Nephron (organoid): ENCODE measurements at regions not wholly inside any gene's neighbourhood (a gene's known extent, or its start where the extent isn't known, plus 50 kb on each side); places are given as distances from the start of the nearest gene placed in this dataset.
A peak's percentile ranks its signal among the peaks of the same experiment; 100 is the strongest.

ENCODE experiments used
- H3K27ac Mint-ChIP-seq, 3 experiments: 2 replicates each; pipeline ENCODE4 v1.8.0; 2020; ENCODE audit warnings: mixed read lengths in 3 of 3, mild to moderate bottlenecking in 2 of 3, moderate library complexity in 1 of 3
- H3K27me3 Mint-ChIP-seq: 2 replicates; pipeline ENCODE4 v1.8.0; 2021; ENCODE audit warnings: low read depth, mild to moderate bottlenecking, moderate library complexity, mixed read lengths
- H3K36me3 Mint-ChIP-seq: 2 replicates; pipeline ENCODE4 v1.8.0; 2020; ENCODE audit warnings: low read depth, mixed read lengths
- H3K4me1 Mint-ChIP-seq: 2 replicates; pipeline ENCODE4 v1.8.0; 2020; ENCODE audit warnings: mixed read lengths
- H3K4me3 Mint-ChIP-seq, 3 experiments: 2 replicates each; pipeline ENCODE4 v1.8.0; 2020; ENCODE audit warnings: mild to moderate bottlenecking in 3 of 3, mixed read lengths in 3 of 3, moderate library complexity in 2 of 3
- H3K9me3 Mint-ChIP-seq: 2 replicates; pipeline ENCODE4 v1.8.0; 2020; ENCODE audit warnings: mixed read lengths
- CTCF ChIP-seq, 3 experiments: fragments of 200-600 bp; sonication (generic); IDR thresholded peaks; one replicate each; pipeline ENCODE4 v1.5.0; 2021; ENCODE audit warnings: antibody characterized with exemption in 3 of 3; ENCODE audit not compliant: unreplicated experiment in 3 of 3

GRCh38 chr6:45714741-45715507 is 300.7 kb downstream of the CLIC5 start:
- H3K27ac Mint-ChIP-seq = peak overlapping the region in 1 of 3 experiments; percentile 13
- TF ChIP-seq CTCF (IDR thresholded peaks at IDR 0.05; ENCODE audit: unreplicated experiment in 3 of 3) = peak; percentile 82 to 91 (median 84)
- H3K36me3 Mint-ChIP-seq = no peaks in the 10 kb centered on the region
- no peaks in the 10 kb centered on the region for H3K9me3 Mint-ChIP-seq
- H3K4me1 Mint-ChIP-seq = peaks cover 18% of the 10 kb centered on the region
- H3K27me3 Mint-ChIP-seq = peaks cover 75% of the 10 kb centered on the region
- no peak overlapping the region for H3K4me3 Mint-ChIP-seq

- H3K4me1 Mint-ChIP-seq = peaks cover 18% of the 10 kb centered on the region
- H3K4me3 Mint-ChIP-seq = no peak overlapping the region
- H3K9me3 Mint-ChIP-seq = no peaks in the 10 kb centered on the region
- peaks cover 71% of the 10 kb centered on the region for H3K27me3 Mint-ChIP-seq
- H3K27ac Mint-ChIP-seq = peak overlapping the region in 1 of 3 experiments; percentile 13
- no peak for TF ChIP-seq CTCF (IDR thresholded peaks at IDR 0.05; ENCODE audit: unreplicated experiment in 3 of 3)
- H3K36me3 Mint-ChIP-seq = no peaks in the 10 kb centered on the region
Observed at GRCh38 chr6:45714006-45714730, 301.5 kb downstream of the CLIC5 start.
